ENCODE measurements at regions not wholly inside any gene's neighbourhood (a gene's known extent, or its start where the extent isn't known, plus 50 kb on each side); places are given as distances from the start of the nearest gene placed in this dataset.

DNA sequence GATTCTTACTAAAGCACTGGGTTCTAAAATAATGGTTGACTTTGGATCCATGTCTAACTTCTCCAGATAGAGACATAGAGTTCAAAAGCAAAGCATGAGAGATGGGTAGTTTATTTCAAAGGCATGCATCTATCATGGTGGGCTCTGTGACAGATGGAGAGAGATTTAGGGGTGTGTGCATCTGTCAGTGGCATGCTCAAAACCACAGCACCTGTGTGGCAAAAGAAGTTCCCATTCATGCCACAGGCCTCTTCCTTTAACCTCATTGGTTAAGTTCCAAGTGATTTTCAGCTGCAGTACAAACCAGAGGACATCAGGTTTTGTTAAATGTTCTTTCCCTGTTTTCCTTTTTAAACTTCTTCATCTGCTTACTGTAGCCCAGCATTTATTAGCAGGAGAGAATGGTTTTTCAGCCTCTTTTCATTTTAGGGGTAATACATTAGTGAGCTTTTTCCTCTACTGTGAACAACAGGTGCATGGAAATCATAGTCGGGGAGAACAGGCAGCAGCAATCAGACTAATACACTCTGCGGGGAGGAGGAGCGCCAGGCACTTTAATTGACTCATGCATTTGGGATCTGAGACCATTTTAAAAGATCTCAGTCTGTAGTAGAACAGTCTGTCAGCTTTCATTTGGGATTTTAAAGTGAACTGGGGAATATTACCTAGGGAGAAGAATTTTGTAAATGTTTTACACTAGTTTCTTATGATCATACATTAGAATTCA is 52.4 kb upstream of the UPP2 start:
- DNase-seq (ENCODE audit: extremely low read depth in 1 of 2, low read depth in 1 of 2), result no peak

DNA sequence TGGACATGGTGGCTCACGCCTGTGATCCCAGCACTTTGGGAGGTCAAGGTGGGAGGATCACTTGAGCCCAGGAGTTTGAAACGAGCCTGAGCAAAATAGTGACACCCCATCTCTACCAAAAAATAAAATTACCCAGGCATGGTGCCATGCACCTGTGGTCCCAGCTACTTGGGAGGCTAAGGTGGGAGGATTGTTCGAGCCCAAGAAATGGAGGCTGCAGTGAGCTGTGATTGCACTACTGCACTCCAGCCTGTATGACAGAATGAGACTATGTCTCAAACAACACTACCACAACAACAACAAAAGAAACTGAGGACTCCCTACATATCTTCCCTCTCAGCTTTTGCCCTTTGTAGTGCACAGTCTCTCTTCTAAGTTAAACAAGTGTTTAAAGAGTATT is 53.3 kb upstream of the UPP2 start:
- no peak for DNase-seq (ENCODE audit: extremely low read depth in 1 of 2, low read depth in 1 of 2)

DNA sequence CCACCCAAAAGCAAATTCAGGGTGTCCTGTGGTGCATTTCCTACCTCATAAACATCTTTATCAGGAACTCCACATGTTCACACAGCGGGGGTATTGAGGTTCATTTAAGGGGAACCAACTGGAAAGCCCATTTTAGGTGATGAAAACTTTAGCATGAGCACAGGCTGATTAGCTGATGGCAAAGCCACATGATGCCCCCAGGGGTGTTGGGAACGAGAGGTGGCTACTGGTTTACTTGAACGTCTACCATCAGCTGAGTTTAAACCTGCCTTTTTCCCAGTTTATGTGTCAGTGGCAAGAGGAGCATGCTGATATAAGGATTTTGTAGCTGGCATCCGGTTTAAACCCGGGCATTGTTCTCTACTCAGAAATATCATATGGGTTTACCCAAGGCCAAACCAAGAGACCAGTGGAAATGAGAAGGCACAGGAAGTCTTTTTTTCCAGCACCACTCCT is 54.5 kb upstream of the UPP2 start:
- no peak for DNase-seq (ENCODE audit: extremely low read depth in 1 of 2, low read depth in 1 of 2)

DNA sequence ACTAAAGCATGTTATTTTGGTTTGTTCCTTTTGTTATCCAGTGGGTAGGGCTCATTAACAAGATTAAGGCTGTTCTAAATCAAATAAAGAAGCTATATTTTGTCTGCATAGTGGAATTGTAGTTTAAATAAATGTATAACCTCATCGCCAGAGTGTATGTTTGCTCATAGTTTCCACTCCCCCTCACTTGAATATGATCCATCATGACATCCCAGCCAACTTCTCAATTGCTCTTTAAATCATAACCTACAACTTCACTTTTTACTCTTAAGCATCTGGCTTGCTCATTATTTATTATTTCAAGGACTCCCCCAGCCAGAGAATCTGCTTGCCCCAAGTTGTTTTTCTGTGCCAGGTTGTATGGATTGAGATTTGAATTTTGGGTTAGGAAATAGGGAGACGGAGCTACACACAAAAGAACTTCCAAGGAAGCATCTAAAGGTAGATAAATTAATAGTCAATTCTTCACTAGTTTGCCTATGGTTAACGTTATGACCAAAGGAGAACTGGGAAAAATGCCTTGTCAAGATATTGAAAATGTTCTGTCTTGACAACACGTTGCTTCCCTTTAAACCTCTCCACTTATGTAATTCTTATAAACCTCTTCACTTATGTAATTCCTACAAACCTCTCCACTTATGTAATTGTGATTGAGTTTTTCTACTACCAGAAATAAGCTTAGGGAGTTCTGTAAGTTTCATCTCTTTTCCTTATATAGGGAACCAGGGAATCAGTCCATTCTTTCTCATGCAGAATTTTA is 55.4 kb upstream of the UPP2 start:
- DNase-seq (ENCODE audit: extremely low read depth in 1 of 2, low read depth in 1 of 2), result no peak

DNA sequence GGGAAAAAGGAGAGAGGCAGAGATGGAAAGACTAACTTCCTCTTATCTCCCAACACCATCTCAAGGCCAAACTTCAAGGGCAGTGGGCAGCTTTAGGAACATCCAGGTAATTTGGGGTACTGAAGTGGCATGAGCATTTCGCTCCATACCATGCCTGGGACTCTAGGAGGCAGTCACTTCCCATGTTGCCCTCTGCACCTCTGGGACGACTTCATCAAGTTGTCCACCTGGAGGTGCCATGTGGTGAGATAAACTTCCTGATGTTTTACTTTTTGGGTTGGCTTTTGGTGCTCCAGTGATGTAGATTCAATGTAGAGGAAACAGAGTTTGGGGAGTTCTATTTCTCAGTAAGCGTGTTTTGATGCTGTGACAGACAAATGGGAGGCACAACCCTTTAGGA is 56.3 kb upstream of the UPP2 start:
- DNase-seq (ENCODE audit: extremely low read depth in 1 of 2, low read depth in 1 of 2), result no peak

DNA sequence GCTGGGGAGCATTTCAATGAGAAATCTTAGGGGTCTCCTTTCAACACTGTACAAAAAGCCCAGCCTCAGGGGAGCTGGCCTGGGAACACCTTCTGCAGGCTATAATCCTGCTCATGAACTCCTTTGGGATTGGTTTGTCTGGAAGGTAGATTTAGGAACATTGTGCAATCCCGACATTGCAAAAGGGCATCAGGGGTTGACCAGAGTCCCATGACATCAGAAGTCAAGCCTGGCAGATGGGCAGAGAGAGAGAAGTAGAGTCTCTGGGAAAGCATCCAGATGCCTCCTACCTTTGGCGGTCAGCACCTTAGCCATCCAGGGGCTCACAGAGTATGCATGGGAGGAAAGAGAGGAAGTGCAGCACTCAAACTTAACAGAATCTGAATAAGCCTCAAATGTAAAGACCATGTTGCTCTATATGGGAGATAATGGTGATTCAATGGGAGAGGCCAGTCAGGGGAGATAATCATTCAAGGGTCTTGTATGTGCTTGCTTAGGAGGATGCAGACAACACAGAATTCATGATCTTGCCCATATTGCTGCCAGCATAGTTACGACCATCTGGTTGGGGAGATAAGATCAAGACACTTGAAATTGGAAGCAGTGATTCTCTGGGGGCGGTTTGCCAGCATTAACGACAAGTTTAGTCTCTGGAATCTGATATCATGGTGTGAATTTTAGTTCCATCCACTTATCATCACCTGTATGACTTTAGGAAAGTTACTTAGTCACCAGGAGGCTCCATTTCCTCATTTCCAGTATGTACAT is 58.3 kb upstream of the UPP2 start:
- no peak for DNase-seq (ENCODE audit: extremely low read depth in 1 of 2, low read depth in 1 of 2)

DNA sequence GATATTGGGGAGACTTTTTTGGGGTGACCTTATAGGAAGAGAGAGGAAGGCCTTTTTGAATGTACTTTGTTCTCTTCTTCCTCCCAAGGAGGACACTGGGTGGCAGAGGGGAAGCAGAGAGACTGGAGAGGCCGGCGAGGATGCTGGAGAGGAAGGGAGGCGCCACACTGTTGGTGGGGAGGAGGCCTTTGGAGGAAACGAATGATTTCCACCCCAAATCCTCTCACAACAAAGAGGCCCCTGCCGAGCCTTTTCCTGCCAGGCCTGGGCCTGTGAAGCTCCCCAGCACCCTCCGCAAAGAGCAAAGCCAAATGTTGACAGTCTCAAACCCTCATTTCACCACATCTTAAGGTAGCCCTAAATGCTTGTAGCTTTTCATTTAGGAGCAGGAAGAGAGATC is 59.0 kb upstream of the UPP2 start:
- DNase-seq (ENCODE audit: extremely low read depth in 1 of 2, low read depth in 1 of 2), result no peak

DNA sequence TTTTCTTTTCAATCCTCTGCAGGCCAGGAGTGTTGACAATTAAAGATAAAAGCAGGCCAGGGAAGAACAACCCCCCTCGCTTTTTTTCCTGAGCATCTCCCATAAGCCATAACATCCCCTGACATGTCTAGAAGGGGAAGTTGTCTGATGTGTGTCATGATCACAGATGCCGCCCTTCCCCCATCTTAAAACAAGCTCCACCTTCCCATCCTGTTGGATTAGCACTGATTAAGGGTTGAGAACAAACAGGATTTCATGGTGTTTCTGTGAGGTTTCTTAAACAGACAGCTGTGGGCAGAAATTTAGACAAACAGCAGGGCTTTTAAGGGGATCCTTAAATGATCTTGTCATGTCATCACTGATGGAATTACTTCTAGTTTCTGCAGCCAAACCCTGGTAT is 59.4 kb upstream of the UPP2 start:
- no peak for DNase-seq (ENCODE audit: extremely low read depth in 1 of 2, low read depth in 1 of 2)

DNA sequence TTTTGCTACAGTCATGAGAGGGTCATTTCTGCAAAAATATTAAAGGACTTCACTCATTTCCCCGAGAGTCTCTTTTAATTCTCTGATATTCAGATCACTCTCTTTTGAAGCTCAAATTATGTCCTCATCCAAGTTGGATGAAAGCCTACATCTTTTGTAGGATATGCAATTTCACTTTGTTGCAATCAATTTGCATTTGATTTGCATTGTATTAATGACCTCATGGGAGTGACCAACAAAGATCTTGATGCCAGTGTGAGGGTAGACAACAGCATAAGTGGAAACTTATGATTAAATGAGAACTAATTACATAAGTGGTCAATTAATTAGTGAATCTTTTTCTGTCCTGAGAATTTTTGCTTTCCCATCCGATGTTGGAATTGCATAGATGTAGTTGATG is 60.3 kb upstream of the UPP2 start:
- no peak for DNase-seq (ENCODE audit: extremely low read depth in 1 of 2, low read depth in 1 of 2)

DNA sequence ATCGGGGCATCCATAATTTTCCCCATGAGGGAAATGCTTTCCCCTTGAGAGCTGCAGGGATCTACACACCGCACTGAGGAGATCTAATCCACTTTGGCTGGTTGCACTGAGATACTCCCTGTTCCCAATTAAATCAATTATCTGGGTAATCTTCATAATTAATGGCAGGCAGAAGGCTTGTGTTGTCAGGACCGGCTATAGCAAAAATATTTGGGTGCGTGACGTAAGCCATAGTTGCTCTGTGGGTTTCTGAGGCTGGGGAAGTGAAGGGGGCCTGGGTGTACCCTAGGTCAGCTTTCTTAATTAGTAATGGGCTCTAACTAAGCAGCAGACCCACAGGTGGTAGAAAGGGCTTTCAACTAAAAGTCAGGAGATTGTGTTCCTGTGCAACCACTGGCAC is 62.8 kb upstream of the UPP2 start:
- DNase-seq (ENCODE audit: extremely low read depth in 1 of 2, low read depth in 1 of 2), result no peak

DNA sequence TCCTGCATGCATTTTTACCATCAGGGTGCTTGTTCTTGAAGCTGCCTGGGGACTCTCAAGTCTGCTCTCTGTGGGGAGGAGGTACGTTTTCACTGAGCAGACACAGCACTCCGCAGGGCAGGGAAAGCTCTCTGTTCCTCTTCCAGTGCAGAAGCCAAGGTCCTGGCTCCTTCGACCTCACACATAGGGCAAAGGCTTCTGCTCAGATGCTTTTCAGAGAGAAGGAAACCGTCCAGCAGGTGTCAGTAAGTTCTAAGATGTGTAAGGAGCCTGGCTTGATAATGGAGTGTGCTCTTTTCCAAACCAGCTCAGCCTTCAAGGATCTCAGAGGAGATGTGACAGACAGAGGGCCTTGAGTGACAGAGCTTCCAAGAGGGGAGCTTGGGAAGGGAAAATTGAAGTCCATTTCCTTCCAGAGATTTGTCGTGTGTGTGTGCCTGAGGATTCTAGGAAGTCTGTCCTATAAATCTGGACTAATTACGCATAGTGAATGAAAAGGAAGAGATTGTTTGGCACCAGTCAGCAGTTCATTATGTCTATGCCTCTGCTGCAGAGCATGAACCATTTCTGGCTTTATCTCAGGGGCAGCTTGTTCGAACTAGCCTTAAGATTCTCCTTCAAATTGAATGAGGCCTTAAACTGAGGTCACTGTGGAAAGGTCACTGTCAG is 67.3 kb upstream of the UPP2 start:
- no peak for DNase-seq (ENCODE audit: extremely low read depth in 1 of 2, low read depth in 1 of 2)

DNA sequence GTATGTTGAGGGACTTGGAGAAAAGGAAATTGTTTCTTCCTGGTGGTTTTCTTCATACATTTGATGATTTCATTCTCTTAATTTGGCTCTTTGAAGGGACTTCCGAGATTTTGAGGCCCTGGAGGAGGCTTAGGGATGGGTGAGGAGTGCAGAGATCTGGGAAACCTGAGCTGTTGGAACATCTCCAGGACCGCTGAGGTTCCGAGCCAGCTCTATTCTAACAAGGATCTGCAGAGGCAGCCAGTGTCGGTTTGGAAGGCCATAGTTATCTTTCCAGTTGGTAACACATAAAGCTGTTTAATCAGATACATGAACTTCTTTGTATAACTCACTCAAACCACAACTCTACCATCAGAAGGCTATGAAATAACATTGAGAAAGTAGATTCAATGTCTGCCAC is 70.3 kb upstream of the UPP2 start:
- DNase-seq (ENCODE audit: extremely low read depth in 1 of 2, low read depth in 1 of 2), result no peak

DNA sequence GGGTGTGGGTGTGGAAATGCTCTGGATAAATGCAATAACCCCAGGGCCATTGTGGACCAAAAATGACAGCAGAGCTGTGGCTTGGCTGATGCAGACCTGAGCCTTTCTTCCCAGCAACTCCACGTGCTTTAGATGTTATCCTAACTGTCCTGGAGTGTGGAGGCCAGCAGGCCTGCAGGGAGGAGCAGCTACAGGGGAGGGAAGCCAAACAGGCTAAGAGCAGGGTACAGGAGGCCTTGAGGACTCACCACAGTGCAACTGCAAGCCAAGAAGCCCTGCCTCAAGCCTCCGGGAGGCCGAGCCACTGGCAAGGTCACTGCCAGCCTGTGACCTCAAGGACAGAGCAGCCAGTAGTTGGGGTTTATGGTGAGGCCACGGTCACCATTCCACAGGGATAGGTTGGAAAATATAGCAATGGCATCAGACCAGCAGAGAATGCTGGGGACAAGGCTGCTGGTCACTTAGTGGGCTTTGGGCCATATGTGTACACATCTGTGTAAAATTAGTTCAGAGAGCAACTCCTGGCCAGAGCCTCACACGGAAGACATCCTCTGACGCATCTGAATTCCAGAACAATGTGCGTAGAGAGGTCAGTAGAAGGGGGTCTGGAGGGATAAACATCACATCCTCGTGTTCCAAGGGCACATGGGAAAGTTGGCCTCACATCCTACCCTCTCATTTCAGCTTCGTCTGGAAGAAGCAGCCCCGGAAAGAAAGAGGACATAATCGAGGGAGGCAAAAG is 76.2 kb upstream of the UPP2 start:
- no peak for DNase-seq (ENCODE audit: extremely low read depth in 1 of 2, low read depth in 1 of 2)

DNA sequence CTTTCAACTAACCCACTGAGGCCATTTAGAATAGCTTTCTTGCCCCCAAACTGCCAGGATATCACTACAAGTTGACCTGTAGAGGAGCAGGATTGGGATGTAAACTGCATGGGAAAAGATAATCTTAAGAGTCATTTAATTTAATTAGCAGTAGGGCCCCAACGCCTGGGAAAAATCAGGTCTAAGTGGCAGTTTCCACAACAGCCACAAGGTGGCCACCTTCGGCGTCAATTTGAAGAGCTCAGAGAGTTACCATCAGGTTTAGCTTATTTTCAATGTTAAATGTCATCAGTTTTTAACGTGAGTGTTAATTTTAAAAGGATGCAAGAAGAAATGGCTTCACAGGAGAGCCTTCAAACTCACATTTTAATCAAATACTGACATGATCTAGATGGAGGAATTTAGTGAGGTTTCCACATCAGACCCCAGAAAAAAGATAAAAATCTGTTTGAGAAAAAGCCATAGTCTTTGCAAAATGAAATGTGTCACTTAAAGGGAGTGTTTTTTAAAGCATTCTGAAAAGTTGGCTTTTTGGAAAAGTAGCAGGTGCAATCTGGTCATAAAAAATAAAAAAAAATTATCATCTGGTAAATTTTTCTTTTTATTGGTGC is 77.3 kb upstream of the UPP2 start:
- peak in 1 of 2 donors; percentile 10 for DNase-seq (ENCODE audit: extremely low read depth in 1 of 2, low read depth in 1 of 2)

DNA sequence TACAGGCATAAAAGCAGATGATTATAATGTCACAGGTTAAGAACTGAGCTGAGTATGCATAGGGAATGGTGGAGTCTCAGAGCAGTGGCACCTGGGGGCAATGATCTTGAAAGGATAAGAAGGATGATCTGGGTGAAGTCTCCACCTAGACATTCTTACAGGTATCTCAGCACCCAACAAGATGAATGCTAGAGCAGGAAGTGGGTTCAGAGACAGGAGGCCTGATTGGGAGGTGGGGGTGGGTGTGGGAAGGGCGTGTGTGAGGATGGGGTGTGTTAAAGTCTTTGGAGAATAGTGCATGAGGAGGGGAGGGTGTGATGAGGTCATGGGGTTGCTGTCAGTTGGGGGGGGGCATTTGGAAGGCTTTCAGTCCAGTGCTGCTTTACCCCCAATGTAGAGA is 78.8 kb upstream of the UPP2 start:
- no peak for DNase-seq (ENCODE audit: extremely low read depth in 1 of 2, low read depth in 1 of 2)

DNA sequence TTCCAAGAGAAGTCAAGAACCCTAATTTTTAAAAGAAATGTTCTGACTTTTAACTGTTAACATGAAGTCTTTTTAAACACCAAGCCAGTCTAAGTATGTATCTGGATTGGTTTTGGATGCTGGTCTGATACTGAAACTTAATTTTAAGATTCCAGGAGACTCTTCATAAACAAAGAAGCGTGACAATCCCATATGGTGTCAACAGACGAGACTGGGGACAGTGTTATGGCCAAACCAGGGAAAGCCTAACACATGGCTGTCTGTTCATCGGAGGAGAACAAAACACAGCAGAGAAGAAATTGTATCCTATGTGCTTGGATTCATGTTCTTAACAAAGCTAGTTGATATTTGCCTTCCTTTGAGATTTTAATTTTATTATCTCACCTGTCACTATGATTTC is 80.5 kb upstream of the UPP2 start:
- DNase-seq (ENCODE audit: extremely low read depth in 1 of 2, low read depth in 1 of 2), result no peak

DNA sequence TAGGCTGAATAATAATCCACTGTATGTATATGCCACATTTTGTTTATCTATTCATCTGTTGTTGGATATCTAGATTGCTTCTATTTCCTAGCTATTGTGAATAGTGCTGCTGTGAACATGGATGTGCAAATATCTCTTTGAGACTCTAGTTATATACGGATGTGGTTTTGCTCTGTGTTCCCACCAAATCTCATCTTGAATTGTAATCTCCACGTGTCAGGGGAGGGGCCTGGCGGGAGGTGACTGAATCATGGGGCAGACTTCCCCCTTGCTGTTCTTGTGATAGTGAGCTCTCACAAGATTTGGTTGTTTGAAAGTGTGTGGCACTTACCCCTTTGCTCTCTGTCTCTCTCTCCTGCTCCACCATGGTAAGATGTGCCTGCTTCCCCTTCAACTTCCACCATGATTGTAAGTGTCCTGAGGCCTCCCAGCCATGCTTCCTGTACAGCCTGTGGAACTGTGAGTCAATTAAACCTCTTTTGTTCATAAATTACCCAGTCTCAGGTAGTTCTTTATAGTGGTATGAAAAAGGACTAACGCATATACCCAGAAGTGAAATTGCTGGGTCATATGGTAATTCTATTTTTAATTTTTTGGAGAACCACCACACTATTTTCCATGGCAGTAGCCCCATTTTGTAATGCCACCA is 86.1 kb upstream of the UPP2 start:
- no peak for DNase-seq (ENCODE audit: extremely low read depth in 1 of 2, low read depth in 1 of 2)

DNA sequence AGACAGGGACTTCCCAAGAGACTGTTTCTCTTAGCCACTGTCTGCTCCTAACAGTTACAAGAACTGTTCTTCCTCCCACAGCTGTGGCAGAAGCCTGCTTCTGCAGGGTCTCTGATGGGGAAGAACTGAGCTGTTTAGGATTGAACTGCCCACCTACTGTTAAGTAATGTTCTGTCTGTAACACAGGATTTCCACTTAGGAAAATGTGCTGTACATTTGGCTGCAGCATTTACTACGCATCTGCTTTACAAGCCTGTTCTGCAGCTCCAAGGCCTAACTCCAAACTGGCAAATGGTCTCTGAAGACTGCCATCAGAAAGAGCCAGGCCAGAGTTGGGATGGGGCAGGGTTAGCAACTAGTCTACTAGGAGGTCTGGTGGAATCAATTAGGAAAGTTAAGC is 87.8 kb upstream of the UPP2 start:
- no peak for DNase-seq (ENCODE audit: extremely low read depth in 1 of 2, low read depth in 1 of 2)

DNA sequence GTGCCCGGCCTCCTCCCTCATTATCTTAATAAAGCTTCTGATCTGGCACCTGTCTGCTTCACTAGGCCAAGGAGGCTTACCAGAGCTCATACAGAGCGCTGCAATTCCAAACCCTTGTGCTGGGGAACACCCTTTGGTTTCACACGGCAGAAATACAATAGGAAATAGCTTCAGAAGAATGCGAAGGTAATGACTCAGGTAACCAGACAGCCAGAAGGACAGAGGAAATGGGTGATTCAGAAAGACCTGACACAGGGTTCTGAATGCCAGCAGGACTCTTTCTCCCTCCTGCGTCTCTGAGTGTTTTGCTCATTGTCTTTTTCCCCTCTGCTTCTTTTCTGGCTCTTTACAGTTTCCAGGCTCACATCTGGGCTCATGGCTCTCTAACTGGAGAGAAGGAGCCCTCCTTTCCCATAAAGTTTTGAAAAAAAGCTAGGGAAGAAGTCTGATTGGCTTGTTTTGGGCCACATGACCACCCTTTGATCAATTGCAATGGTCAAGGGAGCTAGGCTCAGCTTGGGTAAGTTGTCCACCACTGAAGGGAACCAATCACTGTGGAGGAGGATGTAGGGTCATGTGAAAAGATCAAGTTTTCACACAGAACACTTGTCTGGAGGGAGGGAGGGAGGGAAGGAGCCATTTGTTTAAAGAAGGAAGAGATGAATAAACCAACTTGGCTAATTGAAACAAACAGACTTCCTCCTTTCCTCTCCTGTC is 90.5 kb upstream of the UPP2 start:
- no peak for DNase-seq (ENCODE audit: extremely low read depth in 1 of 2, low read depth in 1 of 2)

Data from stimulated activated CD8-positive, alpha-beta memory T cell treated with anti-CD3 and anti-CD28 coated beads, Interleukin-7, amount 100 ng/mL, for 48 hours (primary cell).